ENCODE measurements at regions not wholly inside any gene's neighbourhood (a gene's known extent, or its start where the extent isn't known, plus 50 kb on each side); places are given as distances from the start of the nearest gene placed in this dataset.

GRCh38 chr16:86455640-86456039, 54.7 kb upstream of the FOXF1 start:
- TF ChIP-seq, protein P1, sequence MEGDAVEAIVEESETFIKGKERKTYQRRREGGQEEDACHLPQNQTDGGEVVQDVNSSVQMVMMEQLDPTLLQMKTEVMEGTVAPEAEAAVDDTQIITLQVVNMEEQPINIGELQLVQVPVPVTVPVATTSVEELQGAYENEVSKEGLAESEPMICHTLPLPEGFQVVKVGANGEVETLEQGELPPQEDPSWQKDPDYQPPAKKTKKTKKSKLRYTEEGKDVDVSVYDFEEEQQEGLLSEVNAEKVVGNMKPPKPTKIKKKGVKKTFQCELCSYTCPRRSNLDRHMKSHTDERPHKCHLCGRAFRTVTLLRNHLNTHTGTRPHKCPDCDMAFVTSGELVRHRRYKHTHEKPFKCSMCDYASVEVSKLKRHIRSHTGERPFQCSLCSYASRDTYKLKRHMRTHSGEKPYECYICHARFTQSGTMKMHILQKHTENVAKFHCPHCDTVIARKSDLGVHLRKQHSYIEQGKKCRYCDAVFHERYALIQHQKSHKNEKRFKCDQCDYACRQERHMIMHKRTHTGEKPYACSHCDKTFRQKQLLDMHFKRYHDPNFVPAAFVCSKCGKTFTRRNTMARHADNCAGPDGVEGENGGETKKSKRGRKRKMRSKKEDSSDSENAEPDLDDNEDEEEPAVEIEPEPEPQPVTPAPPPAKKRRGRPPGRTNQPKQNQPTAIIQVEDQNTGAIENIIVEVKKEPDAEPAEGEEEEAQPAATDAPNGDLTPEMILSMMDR (IDR thresholded peaks at IDR 0.05; ENCODE audit: low read depth, low read length, missing control alignments): no peak
- DNase-seq (ENCODE audit: low read depth): no peak
- no peak overlapping the region for H3K4me3 ChIP-seq (ENCODE audit: low read depth, low read length)

DNA sequence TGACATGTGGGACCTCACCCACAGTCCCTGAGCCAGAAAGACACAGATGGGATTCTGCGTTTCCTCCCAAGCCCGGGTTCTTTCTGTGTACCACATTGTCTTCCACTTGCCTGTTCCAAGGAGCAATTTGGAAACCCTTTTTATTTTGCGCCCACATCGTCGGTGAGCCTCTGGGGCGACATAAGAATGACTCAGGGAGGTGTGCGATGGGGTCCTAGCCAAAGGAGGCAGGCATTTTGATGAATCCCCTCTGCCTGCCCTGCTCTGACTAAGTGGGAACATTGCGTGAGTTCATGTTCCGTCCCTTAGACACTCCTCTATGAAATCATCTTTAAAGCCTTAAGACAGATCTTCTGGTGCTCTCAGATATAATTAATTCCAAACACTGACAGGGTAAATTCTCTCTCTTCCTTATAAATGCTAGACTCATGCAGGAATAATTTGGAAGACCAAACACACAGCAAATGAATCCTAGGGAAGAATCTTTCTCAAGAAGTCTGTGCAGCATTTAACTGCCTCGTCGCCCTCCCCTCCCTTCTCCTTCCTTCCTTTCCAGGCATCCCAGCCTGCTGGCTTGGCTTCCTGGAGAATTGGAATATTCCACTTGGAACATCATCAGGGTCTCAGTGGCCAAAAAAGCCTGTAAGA, 52.7 kb upstream of the FOXF1 start:
- no peak for DNase-seq (ENCODE audit: low read depth)
- H3K4me3 ChIP-seq (ENCODE audit: low read depth, low read length): no peak overlapping the region
- TF ChIP-seq, protein P1 (IDR thresholded peaks at IDR 0.05; ENCODE audit: low read depth, low read length, missing control alignments): no peak

GRCh38 chr16:86458149-86458777, 52.1 kb upstream of the FOXF1 start:
- DNase-seq (ENCODE audit: low read depth): no peak
- TF ChIP-seq, protein P1 (IDR thresholded peaks at IDR 0.05; ENCODE audit: low read depth, low read length, missing control alignments): no peak
- H3K4me3 ChIP-seq (ENCODE audit: low read depth, low read length): no peak overlapping the region

DNA sequence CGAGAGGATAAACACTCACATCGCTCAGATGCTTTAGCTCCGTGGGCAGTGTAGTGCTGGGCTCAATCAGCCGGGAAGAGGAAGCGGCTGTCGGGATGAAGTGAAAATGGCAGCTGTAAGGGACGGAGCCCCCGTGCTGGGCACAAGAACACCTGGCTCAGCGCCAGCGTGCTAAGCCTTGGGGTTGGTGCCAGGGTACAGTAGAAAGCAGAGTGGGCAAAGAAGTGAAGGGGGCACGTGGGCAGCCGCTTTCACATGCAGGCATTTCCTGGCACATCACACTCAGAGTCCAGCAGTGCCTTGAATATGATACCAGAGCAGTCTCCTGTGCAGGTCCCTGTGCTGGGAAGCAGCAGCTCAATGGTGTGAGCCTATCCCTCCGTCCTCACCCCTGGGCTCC, 51.1 kb upstream of the FOXF1 start:
- DNase-seq (ENCODE audit: low read depth): no peak
- TF ChIP-seq, protein P1 (IDR thresholded peaks at IDR 0.05; ENCODE audit: low read depth, low read length, missing control alignments): no peak
- H3K4me3 ChIP-seq (ENCODE audit: low read depth, low read length): no peak overlapping the region

Data from GM12864 (cell line).